ENCODE measurements at regions not wholly inside any gene's neighbourhood (a gene's known extent, or its start where the extent isn't known, plus 50 kb on each side); places are given as distances from the start of the nearest gene placed in this dataset.

DNA sequence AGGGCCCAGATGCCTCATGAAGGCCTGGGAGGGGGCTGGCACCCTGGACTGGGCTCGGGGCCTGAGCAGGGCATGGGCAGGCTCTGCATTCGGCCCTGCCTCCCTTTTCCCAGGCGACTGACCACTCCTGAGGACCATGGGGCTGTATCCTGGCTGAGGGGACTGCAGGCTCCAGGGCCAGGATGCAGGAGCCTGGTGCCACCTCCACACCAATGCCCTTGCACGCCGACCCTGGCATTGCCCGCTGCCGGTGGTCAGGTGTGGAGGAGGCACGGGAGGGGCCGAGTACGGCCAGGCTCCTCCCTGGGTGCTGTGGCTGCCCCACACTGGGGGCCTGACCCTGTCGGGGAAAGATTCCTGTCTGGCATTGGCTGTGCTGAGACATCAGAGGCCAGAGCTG is 128.9 kb downstream of the SIK1 start:
- TF ChIP-seq, protein P1, sequence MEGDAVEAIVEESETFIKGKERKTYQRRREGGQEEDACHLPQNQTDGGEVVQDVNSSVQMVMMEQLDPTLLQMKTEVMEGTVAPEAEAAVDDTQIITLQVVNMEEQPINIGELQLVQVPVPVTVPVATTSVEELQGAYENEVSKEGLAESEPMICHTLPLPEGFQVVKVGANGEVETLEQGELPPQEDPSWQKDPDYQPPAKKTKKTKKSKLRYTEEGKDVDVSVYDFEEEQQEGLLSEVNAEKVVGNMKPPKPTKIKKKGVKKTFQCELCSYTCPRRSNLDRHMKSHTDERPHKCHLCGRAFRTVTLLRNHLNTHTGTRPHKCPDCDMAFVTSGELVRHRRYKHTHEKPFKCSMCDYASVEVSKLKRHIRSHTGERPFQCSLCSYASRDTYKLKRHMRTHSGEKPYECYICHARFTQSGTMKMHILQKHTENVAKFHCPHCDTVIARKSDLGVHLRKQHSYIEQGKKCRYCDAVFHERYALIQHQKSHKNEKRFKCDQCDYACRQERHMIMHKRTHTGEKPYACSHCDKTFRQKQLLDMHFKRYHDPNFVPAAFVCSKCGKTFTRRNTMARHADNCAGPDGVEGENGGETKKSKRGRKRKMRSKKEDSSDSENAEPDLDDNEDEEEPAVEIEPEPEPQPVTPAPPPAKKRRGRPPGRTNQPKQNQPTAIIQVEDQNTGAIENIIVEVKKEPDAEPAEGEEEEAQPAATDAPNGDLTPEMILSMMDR (conservative IDR thresholded peaks at IDR 0.05; ENCODE audit: low read length): no peak
- no peak for TF ChIP-seq EZH2phosphoT487 (IDR thresholded peaks at IDR 0.05; ENCODE audit: borderline replicate concordance, low read depth, low read length)
